RKO (cell line): ENCODE measurements at regions not wholly inside any gene's neighbourhood (a gene's known extent, or its start where the extent isn't known, plus 50 kb on each side); places are given as distances from the start of the nearest gene placed in this dataset.

ENCODE experiments used
- DNase-seq: peaks from one replicate; pipeline ENCODE4 v3.0.0-alpha.2; 2016; ENCODE audit warnings: low spot score

DNA sequence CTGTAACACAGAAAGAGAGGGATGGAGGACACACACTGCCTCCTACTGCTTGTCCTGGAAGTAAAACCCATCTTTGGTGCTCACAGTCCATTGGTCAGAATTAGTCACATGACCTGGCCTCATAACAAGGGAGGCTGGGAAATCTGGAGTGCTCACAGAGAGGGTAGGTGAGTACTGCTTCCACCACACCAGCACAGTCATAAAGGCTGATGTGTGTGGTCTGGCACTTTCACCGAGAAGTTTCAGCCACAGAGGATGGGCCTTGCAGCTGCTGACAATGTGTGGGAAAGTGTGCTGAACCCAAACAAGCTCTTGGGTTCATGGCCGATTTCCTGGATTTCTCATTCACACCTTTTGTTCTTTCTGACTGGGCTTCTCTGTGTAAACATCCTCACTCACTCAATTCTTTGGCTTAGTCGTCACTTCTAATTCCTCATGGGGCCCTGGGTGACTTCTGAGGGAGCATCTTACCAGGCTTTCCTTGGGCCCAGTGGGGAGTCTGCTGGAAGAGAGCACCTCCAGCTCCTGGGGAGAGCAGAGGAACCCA lies 100.7 kb downstream of the ASB7 start:
- no peak for DNase-seq

DNA sequence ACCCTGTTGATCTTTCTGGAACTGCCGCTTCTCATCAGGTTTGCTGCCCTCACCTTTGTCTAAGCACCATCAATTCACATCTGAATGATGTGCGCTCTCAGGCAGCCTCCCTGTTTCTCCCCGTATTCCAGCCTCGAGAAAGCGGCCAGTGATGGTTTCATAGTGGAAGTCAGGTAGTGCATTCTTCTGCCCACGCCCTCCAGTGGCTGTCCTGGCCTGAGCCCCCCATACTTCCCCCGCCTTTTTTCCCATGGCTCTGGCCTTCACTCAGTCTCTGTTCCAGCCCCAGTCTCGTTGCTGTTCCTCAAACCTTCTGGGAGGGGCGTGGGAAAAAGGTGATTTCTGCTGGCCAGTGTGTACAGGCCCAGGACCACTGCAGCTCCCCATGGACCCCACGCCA lies 101.3 kb downstream of the ASB7 start:
- DNase-seq: no peak

DNA sequence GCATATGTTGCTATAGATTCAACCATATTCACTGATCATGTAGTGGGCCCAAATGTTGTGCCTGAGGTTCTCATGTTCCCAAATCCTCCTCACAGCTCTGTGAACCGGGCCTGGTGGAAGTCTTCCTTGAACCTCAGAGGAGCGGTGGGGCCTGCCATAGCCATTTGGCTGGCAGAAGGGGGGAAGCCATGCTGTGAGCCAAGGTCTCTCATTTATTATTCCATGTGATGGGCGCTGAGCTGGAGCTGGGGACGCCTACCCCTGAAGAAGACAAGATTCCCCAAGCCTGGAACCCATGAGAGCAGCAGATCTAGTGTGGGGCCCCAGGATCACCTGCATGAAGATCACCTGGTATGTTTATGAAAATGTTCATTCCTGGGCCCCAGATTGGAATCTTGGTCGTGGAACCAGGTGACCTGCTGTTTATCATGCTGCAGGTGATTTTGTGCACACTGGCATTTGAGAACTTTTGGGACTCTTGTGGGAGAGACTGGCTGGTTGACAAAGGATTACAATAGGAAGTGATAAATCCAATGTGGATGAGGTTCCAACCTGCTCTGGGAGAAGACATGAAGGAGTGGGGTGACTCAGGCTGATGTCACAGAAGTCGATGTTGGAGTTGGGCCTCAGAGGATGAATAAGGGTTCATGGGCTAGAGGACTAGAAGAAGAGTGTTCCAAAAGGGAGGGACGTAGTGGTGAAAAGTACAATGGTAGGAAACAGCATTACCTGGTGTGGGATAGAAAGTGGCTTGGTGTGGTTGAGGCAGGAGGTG lies 102.1 kb downstream of the ASB7 start:
- peak; percentile 41 for DNase-seq

DNA sequence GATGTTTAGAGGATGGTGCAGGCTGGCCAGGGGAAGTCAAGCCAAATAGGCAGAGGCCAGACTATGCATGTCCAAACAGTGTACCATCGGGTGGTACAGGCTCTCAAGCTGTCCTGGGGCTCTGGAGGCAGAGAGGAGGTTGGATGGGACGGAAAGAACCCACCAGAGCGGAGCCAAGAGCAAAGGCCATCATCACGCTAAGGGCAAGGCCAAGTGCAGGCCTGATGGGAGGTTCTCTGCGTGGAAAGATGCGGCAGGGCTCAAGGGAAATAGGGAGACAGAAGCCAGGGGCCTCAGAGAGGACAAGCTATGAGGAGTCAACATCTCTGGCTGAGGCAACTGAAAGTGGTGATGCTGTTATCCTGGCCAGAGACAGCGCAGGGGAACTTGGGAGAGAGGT lies 102.7 kb downstream of the ASB7 start:
- no peak for DNase-seq

DNA sequence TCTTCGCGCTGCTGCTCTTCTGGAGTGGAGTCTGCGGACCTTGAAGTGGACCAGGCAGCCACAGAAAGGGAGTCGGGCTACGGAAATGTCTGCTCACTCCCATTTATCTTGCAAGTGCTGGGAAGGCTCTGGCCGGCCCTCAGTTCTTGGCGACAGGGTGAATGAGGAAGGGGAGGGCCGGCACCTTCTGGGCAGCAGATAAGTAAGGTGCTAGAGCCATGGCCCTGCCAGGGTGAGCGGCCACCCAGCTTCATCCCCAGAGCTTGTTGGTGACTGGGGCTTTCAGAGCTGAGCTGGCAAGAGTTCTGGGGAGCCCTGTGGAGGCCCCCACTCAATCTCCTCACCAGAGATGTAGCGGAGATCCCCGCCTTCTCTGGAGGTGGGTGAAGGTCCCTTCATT lies 103.5 kb downstream of the ASB7 start:
- DNase-seq: no peak

DNA sequence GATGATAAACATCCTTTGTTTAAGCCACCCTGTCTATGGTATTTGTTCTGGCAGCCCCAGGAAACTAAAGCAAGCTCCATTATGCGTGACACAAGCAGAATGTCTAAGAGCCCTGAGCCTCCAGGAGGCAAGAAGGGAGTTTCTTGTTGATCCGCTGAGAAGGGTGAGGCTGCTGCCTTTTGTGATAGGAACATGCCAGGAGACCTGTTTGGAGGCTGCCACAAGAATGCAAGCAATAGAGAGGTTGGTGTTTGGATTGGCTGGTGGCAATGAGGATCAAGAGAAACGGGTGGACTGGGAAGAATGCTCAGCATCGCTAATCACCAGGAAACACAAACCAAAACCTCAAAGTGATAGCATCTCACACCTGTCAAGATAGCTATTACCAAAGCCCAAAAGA lies 104.8 kb downstream of the ASB7 start:
- DNase-seq: no peak

DNA sequence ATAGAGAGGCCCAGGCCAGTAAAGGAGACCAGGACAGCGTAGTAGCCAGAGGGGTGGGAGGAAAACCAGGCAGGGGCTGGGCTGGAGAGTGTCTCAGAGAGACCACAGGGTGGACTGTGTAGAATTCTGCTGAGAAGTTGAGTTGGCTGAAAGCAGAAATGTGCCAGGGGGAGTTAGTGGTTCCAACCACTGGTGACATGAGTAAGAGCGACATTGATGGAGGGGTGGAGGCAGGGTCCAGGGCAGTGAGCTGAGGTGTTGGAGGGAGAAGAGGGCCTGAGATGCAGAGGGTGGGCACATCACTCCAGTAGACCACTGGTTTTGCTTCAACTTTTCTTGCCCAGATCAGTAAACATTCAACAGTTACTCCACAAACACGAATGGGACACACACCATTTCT lies 106.5 kb downstream of the ASB7 start:
- DNase-seq: no peak

DNA sequence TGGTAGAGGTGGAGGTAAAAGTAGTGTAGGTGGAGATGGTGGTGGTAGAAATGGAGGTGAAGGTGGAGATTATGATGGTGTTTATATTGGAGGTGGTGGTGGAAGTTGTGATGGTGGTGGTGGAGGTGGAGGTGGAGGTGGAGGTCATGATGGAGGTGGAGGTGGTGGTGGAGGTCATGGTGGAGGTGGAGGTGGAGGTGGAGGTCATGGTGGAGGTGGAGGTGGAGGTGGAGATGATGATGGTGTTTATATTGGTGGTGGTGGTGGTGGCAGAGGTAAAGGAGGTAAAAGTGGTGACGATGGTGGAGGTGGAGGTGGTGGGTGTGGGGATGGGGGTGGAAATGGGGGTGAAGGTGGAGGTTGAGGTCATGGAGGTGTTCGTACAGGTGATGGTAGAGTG lies 107.8 kb downstream of the ASB7 start:
- DNase-seq: no peak

DNA sequence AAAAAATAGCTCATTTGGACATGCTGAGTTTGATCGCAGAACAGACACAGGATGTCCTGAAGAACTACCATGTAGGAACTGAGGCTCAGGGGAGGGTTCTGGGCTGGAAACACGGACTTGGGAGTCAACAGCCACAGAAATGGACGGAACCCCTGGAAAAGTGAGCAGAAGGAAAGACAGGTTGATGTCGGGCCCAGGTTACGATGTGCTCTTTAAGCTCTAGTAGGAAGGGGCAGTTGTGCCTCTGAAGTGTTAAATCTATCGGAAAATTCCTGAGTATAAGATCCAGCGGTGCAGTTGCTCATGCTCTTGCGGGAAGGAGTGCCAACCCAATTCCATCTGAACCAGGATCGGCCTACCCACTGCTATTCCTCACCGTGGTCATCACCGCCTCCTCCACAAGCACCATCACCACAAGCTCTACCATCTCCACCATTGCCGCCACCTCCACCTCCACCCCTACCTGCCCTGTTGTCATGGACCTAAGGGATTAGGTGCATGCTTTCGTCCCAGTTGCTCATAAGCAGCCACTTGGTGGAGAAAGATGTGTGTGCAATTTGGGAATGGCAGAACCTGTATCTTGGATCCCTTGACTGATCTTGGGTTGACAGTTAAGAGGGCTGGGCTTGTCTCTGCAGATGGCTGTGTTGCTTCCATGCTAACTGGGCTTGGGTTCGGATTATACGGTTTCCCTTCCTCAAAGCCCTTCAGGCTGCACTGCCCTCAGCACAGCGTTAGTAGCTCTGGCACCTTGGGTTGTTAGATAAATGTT lies 108.5 kb downstream of the ASB7 start:
- no peak for DNase-seq

DNA sequence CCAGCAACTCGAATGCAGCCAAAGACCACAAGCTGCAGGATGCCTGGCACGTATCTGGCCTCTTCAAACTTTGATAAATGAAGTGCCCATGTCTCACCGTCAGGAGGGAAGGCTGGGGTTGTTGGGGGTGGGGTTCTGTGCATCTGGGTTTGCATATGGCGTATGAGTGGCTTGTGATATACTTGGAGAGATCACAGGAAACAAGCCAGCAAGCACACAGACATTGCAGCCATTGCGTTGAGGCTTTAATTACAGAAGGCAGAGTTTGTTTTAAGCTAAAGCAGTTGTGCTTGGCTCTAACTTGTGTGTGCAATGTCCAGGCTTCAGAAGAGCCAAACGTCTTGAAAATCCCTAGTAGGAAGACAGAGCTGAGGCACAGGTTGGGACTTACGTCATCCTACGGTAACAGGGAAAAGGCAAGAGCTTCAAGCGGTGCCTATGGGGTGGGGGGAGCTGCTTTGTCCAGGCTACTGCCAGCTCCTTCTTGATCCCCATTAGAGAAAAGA lies 109.2 kb downstream of the ASB7 start:
- no peak for DNase-seq

DNA sequence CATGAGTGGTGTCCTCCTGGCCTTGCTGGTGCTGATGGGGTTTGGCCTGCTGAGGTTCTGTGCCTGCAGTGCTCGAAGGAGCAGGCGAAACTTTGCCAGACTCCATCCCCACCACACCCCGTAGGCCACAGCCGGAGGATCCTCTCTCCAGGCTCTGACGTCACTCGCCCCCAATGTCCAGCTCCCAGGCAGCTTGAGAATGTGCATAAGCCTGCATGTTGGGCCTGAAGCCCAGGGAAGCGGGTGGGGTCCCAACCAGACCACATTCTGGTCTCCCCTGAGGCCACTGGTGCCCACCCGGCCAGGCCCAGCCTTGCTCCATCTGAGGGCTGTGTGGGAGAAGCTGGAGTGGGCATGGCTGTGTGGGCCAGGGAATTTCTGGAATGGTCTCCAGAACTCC lies 109.8 kb downstream of the ASB7 start:
- no peak for DNase-seq

DNA sequence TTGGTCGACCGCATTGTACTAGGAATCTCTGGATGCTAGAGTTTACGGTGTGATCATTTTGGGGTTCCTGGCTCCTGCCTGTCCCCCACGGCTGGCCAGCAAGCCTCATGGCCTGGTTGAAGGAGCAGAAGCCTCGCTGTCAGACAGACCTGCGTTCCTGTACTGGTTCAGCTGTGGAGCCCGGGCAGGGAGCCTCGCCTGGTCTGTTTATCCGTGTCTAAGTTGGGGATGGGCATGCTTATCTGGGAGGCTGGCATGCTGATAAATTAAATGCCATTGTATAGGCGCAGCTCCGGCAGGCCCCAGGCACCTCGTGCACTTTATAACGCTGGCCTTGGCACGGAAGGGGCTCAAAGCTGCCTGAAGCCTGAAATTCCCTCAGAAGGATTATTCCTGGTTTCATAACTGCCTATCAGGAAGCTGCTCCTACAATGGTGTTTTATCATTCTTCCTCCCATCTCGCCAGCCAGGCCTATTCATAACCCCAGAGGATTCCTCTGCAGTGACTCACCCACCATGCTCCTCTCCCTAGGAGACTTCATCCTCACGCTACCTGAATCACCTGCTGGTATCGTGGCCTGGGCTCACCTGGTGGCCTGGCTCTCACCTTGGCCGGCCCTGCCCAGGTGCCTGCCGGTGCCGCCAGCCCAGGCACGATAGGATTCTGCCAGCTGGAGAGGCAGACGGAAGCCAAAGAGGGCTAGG lies 110.9 kb downstream of the ASB7 start:
- no peak for DNase-seq

DNA sequence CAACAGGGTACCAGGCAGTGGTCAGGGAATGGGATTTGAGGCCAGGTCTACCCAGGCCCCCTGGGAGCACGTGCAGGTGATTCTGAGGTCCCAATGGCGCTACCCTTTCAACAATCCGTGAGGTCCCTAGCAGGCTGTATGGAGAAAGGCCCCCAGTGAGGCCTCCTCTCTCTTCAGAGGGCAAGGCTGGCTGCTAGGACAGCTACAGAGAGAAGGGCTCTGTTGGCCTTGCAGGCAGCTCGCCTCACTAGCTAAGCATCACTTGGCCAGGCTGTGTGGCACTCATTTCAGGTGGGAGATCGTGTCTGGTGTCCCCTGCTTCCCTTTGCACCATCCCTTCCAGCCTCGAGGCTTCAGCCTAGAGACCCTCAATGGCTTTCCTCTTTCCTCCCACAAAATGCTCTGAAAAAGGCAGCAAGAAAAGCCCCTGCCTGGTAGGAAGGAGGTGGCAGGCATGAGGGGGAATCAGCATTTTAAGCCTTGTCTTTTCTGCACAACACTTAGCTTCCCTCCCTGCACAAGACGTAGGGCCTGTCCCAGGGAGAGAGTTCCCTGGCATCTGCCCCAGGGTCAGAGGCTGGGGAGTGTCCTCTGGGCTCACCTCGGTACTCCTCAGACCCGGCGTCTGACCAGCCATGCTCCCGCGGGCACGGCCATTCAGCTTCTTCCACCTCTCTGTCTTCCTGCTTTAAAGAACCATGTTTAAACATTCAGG lies 111.8 kb downstream of the ASB7 start:
- DNase-seq: no peak

DNA sequence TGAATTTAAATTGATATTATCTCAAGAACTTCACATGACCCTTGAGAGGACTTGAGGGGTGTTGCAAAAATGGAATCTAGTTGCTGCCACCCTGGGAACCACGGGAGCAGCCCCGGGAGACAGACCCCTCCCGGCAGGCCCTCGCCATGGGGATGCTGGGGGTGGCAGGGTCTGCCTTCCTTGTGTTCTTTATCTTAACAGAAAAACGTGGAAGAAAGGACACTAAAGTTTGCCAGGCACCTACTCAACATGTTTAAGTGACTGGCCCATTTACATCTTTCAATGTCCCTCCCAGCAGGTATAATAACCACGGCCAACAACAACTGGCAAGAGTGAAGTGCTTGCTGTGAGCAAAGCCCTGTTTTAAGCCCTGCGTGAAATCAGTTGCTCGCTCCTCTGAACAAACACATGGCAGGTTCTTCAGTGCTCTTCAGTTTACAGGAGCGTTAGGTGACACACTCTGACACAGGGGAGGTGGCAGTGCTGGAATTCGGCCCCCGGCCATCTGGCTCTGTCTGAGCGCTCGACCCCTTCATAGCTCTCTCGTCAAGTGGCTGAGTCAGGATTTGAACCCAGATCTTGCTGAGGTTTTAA lies 112.5 kb downstream of the ASB7 start:
- no peak for DNase-seq

DNA sequence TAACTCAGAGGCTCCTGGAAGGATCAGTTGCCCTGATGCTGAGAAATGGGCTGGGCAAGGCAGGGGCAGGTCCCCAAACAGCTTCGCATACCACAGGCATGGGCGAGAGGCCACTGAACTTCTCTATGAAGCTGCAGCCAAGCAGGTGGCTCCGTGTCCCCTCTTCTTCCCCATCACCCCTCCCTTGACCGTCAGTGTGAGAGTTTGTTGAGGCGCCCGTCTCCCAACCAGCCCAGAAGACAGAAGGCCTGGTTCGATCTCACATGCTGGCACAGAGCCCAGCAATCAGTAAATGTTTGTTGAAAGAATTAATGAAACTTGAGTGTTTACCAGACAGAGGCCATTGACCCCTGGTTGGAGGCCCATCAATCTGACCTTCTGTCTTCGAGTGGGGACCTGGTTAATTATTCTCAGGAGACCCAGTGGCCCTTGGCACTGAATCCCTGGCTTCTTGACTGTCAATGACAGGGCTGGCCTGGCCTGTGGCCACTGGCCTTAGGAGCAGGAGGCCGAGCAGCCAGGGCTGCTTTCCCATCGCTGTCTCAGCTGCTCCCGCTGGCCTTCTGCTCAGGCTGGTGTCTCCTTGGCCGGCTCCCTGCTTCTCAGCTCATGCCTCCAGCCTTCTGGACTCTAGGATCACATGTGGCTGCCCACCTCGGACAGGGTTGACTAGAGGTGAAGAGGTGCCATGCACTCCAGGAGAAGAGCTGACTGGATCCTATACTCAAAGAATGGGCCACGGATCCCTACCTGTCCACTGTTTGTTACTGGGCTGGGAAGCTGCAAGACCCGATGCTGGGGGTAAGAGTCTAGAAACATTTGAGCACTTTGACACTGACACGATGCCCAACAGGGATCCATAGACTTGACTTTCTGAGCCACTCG lies 113.4 kb downstream of the ASB7 start:
- DNase-seq: no peak

DNA sequence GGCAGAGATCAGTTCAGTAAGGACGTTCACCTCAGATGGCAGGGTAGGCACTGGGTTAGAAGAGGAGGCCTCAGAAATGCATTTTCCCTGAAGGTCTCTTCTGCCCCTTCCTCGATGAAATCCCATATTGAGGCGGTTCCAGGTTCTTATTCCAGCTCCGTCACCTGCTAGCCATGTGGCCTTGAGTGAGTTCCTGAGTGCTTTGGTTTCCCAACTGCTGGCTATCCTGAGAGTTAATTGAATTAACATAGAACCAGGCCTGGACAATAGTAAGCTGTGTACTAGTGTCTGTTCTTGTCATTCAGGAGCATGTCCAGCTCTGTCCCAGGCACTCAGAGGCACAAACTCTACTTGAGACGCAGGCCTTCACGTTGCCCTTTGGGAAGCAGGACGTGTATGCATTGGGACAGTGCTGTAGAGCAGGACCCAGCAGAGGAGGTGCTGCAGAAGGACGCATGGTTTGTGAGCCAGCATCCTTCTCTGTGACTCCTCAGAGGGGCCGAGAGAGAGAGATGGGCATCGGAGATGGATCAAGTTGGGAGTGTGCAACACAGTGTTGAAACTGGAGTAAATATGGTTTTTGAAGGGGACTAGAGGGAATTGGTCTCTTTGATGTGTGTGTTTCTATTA lies 114.2 kb downstream of the ASB7 start:
- DNase-seq: no peak

DNA sequence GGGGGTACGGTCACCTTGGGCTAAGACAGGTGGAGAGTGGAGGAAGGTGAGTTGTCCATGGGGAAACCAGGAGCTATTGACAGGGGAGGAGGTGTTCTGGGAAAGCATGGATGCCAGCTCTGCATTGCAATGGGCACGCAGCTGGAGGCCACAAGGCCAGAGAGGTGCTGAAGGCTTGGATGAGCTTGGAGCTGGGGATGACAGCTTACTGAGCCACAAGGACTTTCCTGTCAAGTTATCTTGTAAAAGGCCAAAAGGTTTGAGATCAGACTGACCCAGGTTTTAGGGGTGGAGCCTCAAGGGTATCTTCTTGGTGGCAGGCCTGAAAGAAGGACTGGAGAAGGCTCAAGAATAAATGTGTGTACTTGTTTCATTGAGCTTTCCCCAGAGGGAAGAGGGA lies 115.2 kb downstream of the ASB7 start:
- DNase-seq: no peak

DNA sequence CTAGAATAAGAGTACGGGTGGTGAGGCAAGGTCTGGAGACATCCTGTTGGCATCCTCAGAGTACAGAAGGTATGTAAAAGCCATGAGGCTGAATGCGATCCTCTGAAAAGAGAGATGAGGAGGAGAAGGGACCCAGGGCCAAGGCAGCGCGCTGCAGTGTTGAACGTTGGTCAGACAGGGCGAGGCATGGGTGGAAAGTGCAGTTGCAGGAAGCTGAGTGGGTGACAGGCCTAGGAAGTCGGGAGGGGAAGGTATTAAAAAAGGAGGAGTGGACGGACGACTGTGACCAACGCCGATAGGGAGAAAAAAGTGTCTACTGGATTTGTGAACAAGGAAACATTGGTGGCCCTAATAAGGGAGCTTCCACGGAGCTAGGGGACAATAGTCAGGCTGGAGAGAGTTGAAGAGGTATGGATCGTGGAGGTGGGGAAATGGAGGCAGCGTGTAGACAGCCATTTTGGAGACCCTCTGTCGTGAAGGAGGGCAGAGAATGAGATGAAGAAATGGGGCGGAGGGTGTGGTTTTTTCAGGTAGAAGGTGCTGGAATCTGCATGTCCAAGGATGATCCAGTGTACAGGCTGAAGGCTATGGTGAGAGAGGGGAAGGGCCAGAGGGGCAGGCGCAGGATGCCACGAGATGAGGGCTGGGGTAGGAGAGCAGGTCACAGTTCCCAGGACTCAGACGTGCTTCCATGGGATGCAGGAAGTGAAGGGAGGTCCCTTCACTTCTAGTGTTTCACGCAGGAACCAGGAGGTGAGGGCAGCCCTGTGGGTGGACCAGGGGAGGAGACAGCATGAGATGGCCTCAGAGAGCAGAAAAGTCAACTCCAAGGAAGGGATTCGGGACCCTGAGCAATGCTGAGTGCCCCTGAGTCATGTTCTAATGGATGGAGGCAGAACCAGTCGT lies 115.9 kb downstream of the ASB7 start:
- no peak for DNase-seq

DNA sequence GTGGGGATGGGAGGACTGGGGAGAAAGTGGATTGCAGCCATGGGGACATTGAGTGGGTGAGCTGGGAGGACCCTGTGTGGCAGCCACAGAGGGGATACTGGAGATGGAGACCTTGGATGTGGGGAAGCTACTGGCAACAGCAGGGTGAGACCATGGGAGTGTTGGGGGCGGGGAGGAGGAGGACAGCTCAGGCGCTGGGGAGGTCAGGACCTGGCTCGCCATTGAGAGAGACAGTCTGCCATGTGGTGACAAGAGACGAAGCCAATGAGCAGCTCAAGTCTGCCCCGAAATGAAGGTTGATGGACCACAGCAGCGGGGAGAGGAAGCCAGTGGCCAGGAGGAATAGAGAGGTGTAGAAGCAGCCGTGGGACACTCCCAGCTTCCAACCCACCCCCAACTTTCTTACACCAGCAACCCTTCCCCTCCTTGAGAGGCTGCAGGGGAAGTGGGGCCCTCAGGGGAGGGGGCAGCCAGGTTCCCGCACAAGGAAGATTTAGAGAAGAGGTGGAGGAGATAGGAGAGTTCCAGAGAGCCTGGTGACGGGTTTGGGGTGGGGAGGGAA lies 118.1 kb downstream of the ASB7 start:
- DNase-seq: no peak
